ENCODE measurements at regions not wholly inside any gene's neighbourhood (a gene's known extent, or its start where the extent isn't known, plus 50 kb on each side); places are given as distances from the start of the nearest gene placed in this dataset.
"Not testable (repeated sequence)": the region's sequence is repeated elsewhere in the genome, so short reads cannot be mapped to it uniquely, and the experiment has no call there.

DNA sequence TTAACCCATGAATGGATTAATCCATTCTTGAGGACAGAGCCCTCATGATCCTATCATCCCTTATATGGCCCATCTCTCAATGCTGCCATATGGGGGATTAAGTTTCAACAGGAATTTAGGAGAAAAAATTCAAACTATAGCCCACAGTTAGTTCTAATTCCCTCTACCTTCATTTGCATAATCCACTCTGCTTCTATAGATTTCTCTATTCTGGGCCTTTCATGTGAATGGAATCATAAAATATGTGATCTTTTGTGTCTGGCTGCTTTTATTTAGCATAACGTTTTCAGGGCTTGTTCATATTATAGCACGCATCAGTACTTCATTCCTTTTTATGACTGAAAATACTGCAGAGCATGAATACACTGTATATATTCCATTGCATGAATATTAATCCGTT, 55.4 kb downstream of the CTSL start:
- no peak for DNase-seq

DNA sequence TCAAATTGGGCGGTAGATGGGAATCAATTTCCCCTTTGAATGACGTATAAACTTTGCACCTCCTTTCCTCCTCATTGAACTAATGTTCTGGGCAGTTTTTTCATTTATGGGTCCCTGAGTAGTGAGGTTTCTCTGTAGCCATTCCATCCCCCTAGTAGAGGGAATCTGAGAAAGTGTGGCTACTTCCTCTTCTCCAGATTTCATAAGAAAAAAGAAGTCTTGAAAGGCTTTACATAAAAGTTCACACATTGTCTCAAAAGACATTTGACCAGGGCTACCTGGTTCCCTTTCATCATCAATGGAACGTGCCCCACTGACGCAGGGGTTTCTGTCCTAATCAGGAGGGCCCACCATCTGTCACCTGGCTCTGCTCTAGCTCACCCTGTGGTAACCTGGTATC, 57.3 kb downstream of the CTSL start:
- DNase-seq: no peak

DNA sequence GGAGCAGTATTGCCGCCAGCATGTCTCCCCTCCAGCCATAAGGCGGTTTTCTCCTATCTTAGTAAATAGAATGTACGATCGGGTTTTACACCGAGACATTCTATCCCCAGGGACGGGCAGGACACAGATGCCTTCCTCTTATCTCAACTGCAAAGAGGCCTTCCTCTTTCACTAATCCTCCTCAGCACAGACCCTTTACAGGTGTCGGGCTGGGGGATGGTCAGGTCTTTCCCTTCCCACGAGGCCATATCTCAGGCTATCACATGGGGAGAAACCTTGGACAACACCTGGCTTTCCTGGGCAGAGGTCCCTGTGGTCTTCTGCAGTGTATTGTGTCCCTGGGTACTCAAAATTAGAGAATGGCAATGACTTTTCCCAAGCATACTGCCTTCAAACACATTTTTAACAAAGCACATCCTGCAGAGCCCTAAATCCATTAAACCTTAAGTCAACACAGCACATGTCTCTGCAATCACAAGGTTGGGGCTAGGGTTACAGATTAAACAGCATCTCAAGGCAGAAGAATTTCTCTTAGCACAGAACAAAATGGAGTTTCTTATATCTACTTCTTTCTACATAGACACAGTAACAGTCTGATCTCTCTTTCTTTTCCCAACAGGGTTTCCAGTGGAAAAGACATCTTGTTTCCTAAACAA, 59.5 kb downstream of the CTSL start:
- DNase-seq: not testable (repeated sequence)

DNA sequence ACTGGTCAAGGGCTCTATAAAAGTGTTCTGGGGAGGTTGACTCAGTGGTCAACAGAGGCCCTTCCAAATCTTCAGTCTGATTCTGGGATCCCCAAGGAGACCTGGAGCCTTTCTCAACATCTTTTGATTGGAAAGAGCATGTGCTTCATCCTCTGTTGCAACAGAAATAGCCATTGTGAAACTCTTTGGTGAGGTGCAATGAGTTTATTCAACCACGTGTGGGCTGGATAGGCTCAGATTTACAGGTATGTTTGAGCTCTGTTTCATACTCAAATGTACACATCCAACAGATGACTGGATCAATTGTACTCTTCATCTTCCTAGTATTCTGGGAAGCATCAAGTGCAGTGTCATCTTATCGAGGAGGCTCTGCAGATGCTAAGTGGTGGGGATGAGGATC, 60.5 kb downstream of the CTSL start:
- DNase-seq: no peak

DNA sequence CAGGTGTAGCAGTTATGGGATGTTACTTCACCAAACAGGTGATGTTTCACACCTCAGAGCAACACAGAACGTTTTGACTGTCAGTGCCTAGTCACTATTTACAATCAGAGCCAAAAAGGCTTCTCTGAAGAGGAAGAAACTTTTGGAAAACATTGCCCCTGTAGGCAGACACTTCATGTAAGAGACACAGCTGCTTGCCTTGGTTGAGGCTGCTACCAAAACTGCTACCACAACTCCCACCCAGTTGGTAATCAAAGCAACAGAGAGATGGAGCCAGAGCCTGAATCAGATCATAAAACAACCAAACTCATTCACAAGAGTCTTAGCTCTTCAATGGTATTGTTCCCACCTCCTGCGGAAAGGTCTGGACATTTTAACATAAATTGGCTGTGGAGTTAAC, 61.0 kb downstream of the CTSL start:
- DNase-seq: no peak

DNA sequence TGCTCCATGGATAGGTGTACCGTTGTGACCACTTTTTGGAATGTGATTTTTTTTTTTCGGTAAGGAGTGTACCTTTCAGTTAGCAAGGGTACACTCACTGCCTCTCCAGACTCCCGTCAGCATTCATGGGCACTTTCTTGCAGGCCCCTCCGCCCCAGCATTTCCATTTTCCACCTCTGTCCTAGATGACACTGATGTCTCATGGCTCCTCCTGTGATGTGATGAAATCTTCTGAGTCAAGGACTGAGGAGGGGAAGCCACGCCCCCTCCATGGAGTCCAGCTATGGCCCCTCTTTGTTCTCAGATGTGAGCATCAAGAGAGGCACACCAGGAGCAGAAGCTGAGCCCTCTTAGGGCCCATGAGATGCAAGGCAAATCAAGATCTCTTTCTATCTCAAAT, 61.8 kb downstream of the CTSL start:
- no peak for DNase-seq

DNA sequence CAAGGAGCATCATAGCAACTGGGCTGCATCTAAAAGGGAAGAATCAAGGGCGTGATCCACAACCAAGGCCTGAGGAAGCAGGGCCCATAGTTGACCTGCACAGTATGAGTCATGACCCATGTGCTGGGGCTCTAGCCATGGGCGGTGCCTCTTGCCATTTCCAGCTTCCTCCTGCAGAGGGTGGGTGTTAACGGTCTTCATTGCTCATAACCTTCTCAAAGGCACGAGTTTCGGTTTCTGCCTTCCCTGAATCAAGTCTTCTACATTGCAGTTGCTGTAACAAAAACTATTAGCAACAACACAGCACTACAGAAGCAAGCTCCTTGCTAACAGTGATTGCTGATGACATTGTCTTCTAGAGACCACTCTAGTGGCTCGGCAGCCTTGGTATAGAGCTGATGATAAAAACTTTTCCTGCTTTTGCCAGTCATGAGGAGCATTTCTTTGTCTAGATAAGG, 66.9 kb downstream of the CTSL start:
- peak; percentile 54 to 89 for DNase-seq

DNA sequence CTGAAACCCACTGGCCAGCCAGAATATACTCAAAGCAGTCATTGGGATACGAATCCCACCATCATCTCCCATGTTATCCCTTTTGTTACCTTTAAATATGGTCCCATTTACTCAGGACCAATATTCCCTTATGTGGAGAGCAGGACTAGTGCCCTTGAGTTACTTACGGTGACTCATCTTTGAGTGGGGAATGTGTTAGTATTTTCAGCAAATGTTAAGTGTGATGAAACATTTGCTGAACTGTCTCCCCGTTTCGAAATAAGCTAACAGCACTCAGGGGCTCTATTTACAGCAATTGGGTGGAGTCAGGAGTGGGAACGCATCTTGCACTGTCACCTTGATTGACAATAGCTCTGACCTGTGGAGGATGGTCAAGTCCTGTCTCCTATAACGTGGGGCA, 67.4 kb downstream of the CTSL start:
- peak in 1 of 2 donors; percentile 46 for DNase-seq

DNA sequence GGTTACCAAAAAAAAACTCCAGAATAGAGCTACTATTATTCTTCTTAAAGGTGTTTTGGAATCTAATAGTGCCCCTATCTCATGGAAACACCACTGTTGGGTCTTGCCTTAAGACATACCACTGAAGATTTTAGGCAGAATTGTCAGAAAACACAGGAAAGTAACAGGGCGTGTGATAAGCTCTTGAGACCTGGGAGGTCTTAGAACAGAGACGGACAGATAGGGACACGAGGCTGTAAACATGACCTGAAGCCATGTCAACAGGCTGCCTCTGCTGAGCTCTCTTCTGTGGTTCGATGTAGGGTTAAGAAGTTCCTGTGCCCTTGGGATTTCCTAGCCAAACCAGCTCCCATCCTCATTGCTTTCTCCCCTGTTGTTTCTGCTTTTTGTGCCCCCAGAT, 69.3 kb downstream of the CTSL start:
- DNase-seq: no peak

DNA sequence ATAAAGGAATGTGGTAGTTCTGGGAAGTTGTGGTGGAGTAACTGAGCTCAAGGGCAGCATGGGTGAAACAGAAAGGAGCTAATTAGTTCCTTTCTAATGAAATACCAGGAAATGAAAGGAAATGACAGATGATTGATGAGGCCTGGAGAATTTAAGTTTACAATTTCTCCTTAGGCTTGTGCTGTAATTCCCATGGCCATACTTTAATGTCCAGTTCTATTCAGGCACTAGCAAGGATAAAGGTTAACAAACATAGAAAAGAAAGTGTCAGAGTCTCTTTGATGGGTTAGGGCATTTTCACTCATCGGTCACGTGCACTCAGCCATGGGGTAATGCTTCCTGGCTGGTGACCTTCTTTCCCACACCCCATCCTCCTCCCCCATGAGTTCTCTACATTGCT, 70.3 kb downstream of the CTSL start:
- no peak for DNase-seq

DNA sequence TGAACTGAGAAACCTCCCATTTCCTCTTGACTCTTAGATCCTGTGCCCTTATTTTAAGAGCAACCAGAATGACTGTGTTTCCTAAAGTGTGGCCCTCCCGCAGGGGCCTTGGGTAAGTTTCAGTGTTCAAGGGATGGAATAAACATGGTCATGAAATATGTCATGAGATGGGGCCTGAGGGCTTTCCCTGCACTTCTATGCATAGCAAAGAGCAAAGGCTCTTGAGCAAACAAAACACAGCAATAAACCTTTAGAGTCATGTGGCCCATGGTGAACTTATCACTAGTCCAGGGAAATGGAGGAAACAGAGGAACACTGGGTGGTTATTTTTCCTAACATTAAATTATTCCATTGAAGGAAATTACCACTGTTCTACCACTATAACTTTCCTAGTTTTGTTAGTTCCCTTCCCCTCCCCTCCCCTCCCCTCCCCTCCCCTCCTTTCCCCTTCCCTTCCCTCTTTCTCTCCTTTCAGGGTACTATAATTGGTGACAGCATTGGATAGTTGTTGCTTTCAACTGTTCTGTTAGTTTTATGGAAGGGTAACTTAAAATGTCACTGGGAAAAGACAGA, 72.4 kb downstream of the CTSL start:
- no peak for DNase-seq

DNA sequence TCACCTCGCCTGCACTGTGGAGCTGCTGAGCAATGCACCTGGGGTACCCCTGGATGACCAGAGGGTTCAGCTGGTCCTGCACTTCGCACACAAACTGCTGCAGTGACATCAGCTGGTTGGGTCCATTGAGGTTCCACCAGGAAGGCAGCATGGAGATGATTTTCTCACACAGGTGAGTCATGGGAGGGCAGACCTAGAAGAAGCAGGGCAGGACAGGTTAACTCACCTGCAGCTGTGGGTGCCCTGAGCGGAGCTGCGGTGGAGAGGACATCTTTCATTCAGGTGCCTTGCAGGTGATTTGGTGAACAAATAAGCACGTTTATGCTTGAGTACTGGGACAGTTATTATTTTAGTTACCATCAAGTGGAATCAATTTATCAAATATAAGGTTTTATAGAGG, 73.6 kb downstream of the CTSL start:
- DNase-seq: no peak

DNA sequence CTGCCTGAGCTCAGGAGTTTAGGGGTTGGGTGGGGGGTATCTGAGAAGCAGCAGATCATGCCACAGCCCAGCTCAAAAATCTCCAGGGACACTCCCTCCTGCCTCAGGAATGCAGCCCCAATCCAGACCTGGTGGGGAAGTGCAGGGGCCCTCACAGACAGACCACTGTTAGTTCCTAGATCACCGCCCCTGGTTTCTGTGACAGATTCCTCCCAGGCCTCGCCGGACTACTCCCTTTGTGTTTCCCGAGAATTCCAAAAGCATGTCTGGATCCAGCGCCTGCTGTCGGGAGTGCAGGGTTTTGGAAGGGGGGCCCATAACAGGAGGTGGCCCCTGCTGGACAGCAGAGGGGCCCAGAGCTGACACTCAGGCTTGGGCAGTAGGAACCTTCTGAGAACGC, 74.5 kb downstream of the CTSL start:
- no peak for DNase-seq

DNA sequence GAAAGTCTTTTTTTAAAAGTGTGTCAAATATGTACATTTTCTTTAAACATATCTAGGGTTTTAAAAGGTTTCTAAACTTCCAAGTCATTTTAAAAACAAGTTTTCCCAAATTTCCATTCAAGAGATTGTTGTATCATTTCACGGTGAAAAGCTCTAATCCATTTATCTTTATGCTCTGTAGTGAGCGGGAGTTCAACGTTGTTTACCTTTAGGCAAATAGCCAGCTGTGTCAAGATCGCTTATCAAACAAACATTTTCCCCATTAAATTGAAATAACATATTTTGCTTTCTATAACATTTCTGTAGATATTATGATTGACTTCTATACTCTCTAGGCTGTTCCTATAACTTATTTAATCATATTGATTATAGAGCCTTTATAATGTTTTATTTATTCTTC, 75.1 kb downstream of the CTSL start:
- DNase-seq: no peak

DNA sequence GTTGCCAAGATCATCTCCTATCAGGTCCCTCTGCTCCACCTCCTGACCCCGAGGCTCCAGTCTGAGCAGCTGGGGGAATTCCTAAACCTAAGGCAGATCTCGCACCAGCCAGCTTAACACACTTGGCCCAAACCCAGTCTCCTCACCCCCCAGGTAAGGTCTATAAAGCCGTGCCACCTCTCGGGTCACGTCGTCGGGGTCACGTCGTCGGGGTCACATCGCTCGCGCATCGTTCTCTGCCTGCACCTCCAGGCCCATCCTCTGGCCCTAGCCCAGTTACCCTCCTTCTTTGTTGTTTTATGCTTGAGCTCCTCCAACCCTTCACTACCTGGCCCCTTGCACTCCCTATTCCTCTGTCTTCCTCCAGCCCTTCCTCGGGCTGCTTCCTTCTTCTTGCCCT, 77.2 kb downstream of the CTSL start:
- DNase-seq: no peak

DNA sequence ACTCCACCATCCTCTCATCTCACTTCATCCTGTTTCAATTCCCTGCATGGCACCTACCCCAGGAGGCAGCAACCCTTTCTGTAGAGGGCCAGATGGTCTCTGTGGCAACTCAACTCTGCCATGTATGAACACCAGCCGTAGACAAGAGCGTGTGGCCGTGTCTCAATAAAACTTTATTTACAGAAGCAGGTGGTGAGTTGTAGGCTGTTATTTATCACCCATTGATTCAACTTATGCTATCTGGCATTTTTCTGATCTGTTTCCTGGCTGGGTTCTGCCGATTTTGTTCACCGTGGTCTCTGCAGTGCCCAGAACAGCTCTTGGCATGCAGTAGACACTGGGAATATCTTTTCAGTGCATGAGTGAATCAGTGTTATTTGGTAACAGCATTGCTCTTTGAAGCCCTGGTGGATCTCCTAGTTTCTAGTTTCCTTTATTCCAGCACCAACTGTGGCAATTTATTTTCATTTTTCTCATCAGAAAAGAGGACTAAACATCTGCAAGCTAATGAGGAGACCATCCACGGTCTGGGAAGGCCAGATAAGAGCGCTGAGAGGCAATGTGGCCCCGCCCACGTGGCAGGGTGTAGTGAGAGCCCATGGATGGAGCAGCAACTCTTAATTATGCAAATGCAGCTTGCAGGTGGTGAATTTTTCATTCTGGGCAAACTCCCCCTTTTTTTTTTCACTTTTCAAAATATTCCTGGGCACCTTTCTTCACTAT, 77.9 kb downstream of the CTSL start:
- no peak for DNase-seq

DNA sequence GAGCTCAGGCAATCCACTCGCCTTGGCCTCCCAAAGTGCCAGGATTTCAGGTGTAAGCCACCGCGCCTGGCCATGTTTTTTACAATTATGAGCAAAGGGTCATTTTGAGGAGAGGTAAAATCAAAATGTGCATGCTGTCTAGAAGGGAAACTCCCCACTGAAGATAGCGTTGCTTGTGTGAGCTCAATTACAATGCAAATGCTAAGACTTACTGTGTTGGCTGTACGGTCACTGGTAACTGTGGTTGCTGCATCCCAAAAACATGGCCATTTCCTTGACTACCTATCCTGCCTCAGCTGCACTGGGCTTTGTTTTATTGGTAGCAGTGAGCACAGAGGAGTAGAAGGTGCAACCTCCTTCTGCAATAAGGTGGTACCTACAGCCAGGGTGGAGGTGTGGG, 77.4 kb upstream of the SPATA31E1 start:
- no peak for DNase-seq

DNA sequence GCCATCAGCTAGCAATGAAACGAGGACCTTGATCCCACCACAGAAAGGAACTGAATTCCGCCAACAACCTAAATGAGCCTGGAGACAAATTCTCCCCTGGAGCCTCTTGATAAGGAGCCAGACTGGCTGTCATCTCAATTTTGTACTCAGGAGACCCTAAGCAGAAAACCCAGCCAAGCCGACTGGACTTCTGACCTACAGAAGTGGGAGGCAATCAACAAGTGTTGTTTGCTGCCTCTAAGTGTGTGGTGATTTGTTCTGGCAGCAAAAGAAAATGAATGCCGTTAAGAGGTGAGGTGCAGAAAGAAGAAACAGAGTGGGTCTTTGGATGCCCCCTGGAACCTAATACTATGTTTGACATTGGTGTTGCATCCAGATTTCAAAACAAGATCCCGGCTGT, 72.7 kb upstream of the SPATA31E1 start:
- DNase-seq: no peak

DNA sequence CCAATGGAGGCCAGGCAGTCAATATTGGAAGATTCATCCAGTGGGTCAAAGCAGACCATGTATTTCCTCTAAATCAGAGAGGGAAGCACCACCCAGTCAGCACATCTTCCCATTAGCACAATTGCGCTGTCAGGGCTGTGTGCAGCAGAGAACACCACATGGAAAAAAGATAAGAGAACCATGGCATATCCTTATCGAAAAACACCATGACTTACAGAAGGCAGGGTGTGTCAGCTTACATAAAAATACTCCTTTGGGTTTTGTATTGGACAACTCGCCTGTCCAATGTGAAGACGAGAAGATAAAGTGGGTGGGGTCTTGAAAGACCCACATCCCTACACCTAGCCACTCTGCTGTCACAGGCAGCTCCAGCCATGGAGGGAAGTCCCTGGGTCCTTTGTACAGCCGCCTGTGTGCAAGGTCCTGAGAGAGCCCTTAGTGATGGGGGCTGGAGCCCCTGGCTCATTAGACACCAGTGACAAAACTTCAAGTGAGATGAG, 71.9 kb upstream of the SPATA31E1 start:
- no peak for DNase-seq

DNA sequence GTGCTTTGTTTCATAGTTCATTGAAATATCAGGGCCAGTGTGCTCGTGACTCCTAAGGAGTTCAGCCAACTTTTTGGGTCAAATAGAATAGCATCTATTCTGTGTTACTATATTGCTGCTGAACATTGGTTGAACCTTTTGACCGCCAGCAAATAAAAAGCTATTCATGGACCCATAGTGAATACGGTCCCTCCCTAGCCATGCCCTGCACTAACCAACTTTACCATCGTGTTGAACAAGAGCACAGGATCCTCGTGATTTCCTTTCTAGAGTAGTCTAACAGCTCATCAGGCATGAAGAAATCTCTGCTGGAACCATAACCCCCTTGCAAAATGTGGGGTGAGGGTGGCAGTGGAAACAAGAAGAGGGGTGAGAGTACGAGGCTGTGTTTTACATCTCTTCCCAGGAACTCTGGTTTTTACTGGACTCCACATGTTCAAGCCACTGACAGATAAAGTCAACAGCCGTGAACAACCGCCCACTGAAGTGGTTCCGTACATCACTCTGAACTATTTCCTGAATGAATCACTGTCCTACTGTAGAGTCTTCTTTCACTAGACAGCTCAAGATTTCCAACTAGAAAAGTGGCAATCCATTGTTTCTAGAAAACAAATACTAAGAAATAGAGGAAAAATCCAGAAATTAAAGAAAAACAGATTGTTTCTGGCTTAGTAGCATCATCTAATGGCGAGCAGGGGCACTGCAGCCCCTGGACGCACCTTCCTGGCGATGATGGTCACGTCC, 70.1 kb upstream of the SPATA31E1 start:
- peak; percentile 7 to 36 for DNase-seq

DNA sequence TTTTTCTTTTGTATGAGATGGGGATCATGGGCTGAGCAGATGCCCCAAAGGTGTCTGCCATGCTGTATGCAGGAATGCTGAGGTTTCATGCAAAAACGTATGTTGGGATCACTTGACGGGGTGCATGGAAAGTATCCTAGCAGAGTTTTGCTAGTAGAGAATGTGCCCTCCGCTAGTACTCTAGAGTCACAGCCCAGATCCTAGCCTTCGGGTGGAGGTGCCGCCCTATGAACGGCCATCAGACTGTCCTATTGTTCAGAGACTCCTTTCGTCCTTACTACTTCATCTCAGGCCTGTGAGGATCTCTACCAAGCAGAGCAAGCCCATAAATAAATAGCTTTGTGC, 69.6 kb upstream of the SPATA31E1 start:
- no peak for DNase-seq

DNA sequence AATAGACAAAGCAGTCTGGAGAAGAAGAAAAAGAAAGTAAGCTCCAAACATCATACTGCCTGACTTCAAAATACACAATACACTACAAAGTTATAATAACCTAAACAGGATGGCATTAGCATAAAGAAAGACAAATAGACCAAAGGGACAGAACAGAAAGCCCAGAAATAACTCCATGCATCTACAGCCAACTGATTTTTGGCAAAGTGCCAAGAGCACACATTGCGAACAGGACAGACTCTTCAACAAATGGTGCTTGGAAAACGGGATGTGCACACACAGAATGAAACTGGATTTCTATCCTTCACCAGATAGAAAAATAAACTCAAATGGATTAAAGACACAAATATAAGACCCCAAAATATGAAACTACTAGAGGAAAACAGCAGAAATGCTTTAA, 66.6 kb upstream of the SPATA31E1 start:
- DNase-seq: no peak

DNA sequence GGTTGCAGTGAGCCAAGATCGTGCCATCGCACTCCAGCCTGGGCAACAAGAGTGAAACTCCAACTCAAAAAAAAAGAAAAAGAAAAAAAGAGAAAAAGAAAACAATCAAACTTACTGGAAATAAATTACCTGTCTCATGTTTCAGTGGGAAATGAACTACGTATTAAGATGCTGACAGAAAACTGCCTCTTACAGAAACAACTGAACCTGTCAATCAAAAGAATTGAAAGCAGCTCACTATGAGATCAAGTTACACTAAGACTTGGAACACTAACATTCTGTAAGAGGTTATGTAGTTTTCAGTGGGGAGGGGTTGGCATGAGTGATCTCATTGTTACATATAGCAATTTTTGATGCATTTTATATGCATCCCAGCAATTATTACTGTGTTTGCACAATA, 64.4 kb upstream of the SPATA31E1 start:
- no peak for DNase-seq
